NCI-H748 (cell line): ENCODE measurements at regions not wholly inside any gene's neighbourhood (a gene's known extent, or its start where the extent isn't known, plus 50 kb on each side); places are given as distances from the start of the nearest gene placed in this dataset.
"Not testable (repeated sequence)": the region's sequence is repeated elsewhere in the genome, so short reads cannot be mapped to it uniquely, and the experiment has no call there.

Source experiments
- DNase-seq: peaks from one replicate; lab custom pipeline; 2025; ENCODE audit not compliant: unreplicated experiment; lab: John Stamatoyannopoulos, UW

DNA sequence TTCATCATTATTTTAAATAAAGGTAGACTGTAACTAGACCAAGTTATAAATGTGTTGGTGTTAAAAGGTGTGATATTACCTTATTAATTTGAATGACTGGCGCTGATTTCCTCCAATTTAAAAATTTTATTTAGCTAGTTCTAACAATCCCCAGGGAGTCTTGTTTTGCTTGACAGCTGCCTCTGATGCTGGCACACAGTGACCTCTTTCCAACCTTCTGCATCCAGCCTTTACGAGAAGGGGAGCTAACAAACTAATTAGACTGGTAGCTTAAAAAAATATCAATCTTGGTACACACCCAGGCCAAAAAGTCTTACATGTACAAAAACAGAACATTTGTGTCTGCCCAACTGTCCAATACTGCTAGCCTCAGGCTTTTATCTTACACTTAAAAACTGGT is 51.8 kb upstream of the ENPEP start:
- no peak for DNase-seq

DNA sequence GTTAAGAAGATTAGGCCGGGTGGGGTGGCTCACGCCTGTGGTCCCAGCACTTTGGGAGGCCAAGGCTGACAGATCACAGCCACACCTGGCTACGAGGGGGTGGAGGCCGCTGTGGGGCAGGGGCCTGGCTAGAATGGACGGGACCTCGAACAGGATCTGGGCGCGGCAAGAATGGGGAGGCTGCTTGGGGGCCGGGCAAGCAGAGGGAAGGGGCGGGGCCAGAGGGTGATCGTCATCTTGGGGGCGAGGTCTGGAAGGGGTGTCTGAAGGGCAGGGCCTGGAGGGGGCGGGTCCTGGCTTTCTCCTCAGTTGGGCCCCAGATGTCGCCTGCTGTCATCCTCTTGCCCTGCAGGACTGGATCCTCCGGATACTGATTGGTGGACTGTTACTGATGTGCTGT is 57.3 kb upstream of the ENPEP start:
- DNase-seq = no peak

DNA sequence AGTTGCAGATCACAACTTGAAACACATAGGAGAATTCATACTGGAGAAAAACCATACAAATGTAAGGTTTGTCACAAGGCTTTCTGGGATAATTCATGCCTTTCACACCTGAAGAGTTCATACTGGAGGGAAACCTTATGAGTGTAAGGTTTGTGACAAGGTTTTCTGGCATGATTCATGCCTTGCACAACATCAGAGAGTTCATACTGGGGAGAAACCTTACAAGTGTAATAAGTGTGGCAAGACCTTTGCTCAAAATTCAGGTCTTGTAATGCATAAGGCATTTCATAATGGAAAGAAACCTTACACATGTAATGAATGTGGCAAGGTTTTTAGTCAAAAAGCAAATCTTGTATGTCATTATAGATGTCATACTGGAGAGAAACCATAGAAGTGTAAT is 58.8 kb upstream of the ENPEP start:
- no peak for DNase-seq

DNA sequence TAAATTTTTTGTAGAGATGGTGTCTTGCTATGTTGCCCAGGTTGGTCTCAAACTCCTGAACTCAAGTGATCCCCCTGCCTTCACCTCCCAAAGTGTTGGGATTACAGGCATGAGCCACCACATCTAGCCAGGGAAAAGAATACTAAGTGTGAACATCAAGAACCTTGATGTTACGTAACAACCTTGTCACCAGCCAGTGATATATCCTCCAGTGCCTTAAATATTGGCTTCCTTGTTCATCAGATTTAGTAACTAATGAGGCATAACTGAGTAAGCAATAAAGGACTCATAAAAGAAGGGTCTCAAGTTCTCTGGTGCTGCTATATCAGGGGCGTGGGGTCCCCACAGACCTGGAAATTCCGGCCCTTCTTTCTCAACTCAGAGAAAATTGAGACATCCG is 60.5 kb upstream of the ENPEP start:
- no peak for DNase-seq

DNA sequence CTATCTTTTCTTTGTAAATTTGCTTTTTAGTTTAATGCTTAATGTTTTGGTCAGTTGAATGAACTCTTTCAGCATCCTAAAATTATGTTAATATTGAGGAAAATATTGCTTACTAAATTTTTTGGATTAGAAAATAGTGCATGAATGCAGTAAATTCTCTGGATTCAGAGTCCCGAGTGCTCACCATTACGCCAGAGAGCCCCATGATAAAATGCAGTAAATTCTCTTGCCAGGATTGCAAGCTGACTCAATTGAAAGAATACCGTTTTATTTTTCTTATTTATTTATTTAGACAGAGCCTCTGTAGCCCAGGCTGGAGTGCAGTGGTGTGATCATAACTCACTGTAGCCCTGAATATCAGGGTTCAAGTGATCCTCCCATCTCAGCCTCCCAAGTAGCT is 60.9 kb upstream of the ENPEP start:
- DNase-seq = no peak

DNA sequence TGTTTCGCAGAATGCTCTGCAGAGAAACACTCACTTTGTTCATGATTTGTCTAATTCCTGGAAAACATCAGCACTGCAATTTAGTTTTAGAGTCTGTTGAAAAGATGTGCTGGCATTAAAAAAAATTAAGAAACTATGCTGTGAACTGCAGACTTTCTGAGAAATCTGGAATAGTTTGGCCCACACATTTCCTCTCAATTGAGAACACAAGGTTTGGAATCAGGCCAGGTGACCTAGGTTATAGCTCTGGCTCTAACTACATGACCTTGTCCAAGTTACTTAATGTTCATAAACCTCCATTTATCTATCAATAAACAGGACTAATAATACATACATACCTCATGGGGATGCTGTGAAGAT is 61.4 kb upstream of the ENPEP start:
- no peak for DNase-seq

DNA sequence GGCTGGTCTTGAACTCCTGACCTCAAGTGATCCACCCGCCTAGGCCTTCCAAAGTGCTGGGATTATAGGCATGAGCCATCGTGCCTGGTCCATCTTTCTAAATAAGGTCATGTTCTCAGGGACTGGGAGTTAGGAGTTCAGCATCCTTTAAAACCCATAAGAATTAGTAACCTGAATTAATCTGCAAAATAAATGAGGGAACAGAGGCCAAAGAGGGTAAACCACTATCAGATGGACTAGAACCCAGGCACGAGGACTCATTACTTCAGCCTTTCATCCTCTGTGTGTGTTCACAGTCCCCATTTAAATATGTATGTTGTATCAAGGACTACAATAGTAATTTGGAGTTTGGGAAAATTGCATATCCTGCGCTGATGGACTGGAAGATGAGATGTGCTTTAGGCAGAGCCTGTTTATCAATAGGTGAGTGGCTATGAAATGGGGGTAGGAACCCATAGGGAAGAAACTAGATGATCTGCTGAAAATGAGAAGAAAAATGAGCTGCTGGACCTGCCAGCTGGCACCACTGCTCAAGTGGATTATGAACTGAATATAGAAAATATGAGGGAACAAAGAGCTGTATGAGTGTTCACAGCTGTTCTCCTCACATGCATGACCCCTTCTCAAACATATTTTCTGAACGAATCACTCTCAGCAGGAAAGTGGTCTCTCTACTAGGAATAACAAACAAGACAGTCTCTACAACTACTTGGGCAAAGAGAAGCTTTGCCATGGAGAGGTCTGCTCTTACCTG is 62.0 kb upstream of the ENPEP start:
- DNase-seq = not testable (repeated sequence)

DNA sequence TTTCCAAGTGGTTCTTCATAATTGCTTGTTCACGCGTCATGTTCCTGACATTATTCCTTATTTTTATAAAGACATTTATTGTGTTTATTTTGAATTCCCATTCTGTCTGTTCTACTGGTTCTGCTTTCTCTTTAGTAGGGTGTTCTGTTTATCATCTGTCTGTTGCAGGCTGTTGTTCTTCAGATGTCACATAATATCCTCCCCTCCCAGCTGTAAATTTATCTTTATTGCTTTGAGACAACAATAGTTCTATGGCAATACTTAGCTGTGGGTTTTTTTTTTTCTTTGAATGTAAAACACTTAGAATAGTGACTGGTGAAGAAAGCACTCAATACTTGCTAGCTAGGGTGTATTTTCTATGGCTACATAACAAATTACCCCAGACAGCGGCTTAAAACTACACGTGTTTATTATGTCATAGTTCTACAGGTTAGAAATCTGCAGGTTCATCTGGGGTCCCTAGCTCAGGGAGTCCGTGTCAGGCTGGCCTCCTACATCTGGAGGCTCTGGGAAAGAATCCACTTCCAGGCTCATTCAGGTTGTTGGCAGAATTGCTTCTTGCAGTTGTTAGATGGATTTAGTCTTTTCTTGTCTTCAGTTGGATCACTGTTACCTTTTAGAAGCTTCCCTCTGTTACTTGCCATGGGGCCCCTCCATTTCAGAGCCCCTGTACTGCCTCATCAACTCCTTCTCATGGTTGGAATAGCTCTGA is 63.4 kb upstream of the ENPEP start:
- DNase-seq = no peak

DNA sequence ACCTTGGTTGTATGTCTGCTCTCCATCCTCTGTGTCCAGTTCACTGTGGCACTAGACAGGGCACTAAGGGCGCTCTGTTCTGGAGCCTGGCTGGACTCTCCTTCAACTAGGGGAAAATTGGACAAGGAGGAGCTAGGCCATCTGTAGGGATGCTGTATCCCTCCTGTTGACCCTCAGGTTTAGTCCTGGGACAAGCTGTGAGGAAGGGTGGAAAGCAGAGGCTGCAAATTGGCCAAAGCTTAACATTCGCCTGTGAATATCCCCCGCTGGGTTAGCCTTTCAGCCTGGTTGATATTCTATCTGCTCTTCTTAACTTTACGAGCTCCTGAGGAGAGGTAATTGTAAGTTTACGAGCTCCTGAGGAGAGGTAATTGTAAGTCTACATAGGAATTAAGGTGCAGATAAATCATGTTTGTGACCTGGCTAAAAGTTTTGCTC is 64.4 kb upstream of the ENPEP start:
- peak; percentile 58 for DNase-seq

DNA sequence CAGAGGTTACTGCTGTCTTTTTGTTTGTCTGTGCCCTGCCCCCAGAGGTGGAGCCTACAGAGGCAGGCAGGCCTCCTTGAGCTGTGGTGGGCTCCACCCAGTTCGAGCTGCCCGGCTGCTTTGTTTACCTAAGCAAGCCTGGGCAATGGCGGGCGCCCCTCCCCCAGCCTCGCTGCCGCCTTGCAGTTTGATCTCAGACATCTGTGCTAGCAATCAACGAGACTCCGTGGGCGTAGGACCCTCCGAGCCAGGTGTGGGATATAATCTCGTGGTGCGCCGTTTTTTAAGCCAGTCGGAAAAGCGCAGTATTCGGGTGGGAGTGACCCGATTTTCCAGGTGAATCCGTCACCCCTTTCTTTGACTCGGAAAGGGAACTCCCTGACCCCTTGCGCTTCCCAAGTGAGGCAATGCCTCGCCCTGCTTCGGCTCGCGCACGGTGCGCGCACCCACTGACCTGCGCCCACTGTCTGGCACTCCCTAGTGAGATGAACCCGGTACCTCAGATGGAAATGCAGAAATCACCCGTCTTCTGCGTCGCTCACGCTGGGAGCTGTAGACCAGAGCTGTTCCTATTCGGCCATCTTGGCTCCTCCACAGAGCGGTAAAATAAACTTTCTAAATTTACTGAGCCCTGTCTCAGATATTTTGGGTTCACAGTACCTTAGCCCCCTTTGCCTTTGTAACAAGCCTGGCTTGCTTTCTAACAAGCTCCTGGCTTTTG is 64.9 kb upstream of the ENPEP start:
- DNase-seq = peak; percentile 11

DNA sequence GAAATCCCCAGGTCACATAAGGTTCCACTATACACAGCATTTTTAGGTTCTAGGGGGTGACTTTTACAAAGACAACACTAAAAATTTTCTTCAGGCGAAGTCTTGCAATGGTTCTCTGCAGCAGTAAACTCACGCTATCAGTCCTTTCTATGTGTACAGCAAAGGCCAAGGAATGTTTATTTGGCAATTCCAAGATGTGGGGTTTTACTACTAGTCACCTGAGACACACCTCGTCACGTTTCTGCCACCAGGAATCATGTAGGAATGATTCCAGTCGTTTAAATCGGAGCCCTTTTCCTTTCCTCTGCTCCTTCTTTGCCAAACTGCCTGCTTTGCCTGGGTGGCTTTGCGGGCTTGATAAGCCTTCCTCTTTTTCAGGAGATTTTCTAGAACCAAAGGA is 75.9 kb upstream of the ENPEP start:
- no peak for DNase-seq

DNA sequence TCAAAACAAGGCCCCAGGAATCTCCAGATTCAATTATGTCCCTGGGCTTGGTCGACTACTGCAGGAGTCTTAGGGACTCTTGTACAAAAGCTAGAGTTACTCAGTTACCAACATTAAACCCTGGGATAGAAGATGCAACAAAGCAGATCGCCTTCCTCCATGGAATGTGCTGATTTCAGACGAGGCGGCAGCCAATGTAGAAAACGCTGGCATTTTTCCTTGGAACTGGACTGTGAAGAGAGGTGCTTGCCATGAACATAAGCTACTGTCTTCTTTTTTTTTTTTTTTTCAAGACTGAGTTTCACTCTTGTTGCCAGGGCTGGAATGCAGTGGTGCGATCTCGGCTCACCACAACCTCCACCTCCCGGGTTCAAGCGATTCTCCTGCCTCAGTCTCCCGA is 76.9 kb upstream of the ENPEP start:
- DNase-seq = not testable (repeated sequence)

DNA sequence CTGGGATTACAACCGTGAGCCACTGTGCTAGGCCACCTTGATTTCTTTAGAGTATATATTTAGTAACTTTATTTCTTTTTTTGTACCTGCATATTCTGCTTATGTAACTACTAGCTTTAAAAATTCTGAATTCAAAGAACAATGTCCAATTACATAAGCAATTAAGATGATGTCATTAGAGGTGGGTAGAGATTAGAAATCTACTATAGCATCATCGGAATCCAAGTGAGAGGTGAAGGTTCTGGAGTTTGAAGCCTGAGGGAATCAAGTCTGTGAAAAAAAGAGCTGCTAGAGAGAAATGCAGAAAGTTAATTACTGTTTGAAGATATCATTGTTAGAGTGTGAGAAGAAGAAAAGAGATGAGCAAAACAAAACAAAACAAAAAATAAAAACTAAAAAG is 79.0 kb upstream of the ENPEP start:
- DNase-seq = no peak

DNA sequence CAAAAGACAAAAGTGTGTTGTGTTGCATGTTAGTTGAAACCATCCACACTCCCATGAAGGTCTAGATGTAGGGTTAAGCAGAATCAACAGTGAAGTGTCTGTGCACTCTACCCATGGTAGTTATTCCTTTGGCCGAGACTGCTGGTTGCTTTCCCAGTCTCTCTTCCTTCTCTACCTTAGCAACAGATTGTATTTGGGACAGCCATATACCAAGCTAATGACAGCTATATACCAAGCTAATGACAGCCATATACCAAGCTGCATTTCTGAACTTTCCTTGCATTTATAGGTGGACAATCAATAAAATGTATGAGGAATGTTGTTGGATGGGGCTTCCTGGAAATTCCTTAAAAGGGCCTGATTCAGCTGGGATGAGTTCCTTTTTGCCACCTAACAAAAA is 80.5 kb upstream of the ENPEP start:
- no peak for DNase-seq

DNA sequence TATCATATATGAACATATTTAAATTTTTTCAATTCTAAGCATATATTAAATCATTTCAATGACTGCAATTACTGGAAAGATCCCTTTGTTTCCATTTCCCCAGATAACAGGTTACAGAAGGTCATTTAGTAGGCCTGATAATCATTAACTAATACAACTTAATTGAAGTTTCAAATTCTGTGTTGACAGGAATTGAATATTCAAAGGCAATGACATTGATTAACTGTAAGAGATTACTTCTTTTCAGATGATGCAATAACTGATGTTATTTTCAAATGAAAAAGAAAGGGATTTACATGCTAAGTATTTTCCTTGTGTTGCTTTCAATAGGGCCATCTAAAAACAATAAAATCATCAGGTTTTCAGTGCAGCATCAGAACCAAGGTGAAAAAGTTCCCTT is 81.1 kb upstream of the ENPEP start:
- DNase-seq = no peak

DNA sequence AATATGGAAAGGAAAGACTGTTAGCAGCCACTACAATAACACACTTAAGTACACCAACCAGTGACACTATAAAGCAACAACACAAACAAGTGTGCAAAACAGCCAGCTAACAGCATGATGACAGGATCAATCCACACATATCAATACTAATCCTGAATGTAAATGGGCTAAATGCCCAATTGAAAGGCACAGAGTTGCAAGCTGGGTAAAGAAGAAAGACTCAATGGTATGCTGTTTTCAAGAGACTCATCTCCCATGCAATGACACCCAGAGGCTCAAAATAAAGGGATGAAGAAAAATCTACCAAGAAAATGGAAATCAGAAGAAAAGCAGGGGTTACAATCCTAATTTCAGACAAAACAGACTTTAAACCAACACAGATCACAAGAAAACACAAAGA is 94.2 kb upstream of the ENPEP start:
- DNase-seq = no peak

DNA sequence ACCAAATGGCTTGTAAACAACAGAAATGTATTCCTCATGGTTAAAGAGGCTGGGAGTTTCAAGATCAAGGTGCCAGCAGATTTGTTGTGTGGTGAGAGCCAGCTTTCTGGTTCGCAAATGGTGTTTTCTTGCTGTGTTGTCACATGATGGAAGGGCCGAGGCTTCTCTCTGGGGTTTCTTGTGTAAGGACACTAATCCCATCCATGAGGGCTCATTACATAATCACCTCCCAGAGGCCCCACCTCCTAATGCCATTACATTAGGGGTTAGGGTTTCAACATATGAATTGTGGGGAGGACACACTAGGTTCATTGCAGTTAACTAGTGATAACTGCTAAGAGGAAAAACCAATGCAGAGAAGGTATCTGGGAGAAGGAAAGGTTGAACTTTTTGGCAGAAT is 103.5 kb upstream of the ENPEP start:
- no peak for DNase-seq

DNA sequence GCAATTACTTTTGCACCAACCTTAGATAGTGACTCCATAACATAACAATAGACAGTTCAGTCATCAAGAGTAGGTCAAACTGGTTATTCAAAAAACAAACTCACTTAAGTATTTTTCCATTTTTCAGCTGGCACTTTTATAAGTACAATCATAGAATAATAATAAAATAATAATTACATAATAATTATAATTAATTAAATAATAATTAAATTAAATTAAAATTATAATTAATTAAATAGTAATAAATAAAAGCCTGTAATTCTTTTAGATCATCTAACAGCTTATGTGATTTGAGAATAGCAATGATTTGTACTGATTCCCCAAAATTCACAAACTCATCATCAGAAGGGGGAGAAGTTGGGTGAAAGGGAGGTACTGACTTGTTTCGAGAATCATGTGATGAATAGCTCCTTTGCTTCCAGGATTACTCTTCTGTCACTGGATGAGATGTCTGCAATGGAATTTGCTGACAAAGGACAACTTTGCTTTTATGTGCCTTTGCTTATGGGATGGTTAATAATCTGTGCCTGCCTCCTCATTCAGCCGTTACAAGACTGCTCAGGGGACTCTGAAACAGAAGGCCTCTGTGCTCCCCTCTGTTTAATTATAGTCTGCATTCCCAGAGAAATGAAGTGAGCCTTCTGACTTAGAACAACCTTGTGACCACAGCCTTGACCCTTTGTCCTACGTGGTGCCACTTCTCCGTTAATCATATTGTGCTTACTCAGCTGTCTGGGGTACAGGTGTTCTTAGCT is 104.8 kb upstream of the ENPEP start:
- no peak for DNase-seq

DNA sequence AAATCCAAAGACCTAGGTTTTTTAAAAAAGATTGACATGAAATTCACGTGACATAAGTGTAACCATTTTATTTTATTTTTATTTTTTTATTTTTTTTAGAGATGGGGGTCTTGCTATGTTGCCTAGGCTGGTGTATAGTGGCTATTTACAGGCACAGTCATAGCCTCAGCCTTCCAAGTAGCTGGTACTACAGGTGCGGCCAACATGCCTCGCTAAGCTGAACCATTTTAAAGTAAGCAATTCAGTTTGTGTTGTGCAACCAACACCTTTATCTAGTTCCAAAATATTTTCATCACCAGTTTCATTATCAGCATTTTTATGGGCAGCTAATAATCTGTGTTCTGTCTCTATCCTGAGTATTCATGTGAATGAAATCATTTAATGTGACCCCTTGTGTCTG is 107.5 kb upstream of the ENPEP start:
- DNase-seq = no peak

DNA sequence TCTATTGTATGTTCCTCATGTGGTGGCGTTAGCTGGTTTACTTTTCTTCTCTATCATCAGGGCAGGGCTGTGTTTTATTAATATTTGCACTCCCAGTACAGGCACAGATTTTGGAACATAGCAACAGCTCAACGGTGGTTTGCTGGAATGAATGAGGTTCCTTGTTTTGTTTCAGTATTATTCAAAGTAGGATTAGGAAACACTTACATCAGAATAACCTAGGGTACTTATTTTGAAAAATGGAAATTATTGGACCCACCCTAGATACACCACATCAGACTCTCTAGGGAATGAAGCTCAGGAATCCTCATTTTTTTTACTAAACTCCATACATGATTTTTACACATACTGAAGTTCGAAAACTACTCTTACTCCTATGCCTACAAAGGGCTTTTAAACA is 108.8 kb upstream of the ENPEP start:
- DNase-seq = no peak

DNA sequence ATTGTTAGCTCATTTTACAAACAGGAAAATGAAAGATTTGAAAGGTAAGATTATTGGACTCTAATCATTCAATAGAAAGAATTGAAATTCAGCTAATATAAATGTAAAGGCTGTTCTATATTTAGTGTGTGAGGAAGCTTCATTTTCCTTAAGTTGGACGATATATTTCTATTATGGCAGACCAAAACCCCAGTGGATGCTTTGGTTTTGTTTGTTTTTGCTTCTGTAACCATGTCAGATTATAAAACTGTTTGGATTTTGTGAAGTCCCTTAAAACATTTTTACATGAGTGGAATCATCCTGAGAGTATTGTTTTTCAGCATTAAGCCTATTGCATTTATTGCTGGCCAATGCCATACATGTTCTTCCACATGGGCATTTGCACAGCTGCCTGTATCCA is 110.2 kb upstream of the ENPEP start:
- no peak for DNase-seq
